ENCODE measurements at regions not wholly inside any gene's neighbourhood (a gene's known extent, or its start where the extent isn't known, plus 50 kb on each side); places are given as distances from the start of the nearest gene placed in this dataset.

GRCh38 chr11:28504555-28505110 lies 396.4 kb downstream of the METTL15 start:
- TF ChIP-seq EZH2phosphoT487 (IDR thresholded peaks at IDR 0.05; ENCODE audit: borderline replicate concordance, low read length) (no peak), CTCF (conservative IDR thresholded peaks at IDR 0.05; ENCODE audit: low read depth, low read length) (no peak)
